GM12873 (cell line): ENCODE measurements at regions not wholly inside any gene's neighbourhood (a gene's known extent, or its start where the extent isn't known, plus 50 kb on each side); places are given as distances from the start of the nearest gene placed in this dataset.

Source experiments
- TF ChIP-seq, protein P1 (sequence below): IDR thresholded peaks from 2 replicates; pipeline ENCODE4 v1.5.1; 2012; ENCODE audit warnings: low read depth, mild to moderate bottlenecking, moderate library complexity, low read length, control low read depth; ENCODE audit not compliant: insufficient read depth; ENCODE audit errors: missing control alignments

DNA sequence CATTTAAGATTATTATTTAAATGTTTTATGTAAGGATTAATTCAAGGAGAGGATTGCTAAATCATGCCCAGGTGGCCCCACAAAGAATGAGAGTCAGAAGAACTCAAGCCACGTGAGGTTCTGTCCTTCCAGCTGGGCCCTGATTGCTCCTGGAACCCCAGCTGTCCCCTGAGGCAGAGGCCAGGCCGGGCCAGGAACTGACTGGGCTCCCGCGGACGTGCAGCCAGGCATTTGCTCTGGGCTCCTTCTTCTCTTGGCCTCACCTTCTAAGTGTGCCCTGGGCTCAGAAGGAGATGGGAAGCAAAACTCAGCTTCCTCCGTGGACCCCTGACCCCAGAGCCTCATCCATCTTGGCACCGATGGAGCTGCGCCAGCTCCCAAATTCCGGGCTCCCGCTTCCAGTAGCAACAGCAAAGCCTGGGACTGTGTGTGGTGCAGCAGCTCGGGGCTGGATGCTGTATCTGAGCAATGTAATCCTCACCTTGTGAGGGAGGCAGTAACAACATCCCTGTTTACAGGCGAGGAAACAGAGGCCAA lies 250.6 kb upstream of the PPP2R2D start:
- TF ChIP-seq, protein P1, sequence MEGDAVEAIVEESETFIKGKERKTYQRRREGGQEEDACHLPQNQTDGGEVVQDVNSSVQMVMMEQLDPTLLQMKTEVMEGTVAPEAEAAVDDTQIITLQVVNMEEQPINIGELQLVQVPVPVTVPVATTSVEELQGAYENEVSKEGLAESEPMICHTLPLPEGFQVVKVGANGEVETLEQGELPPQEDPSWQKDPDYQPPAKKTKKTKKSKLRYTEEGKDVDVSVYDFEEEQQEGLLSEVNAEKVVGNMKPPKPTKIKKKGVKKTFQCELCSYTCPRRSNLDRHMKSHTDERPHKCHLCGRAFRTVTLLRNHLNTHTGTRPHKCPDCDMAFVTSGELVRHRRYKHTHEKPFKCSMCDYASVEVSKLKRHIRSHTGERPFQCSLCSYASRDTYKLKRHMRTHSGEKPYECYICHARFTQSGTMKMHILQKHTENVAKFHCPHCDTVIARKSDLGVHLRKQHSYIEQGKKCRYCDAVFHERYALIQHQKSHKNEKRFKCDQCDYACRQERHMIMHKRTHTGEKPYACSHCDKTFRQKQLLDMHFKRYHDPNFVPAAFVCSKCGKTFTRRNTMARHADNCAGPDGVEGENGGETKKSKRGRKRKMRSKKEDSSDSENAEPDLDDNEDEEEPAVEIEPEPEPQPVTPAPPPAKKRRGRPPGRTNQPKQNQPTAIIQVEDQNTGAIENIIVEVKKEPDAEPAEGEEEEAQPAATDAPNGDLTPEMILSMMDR: no peak

DNA sequence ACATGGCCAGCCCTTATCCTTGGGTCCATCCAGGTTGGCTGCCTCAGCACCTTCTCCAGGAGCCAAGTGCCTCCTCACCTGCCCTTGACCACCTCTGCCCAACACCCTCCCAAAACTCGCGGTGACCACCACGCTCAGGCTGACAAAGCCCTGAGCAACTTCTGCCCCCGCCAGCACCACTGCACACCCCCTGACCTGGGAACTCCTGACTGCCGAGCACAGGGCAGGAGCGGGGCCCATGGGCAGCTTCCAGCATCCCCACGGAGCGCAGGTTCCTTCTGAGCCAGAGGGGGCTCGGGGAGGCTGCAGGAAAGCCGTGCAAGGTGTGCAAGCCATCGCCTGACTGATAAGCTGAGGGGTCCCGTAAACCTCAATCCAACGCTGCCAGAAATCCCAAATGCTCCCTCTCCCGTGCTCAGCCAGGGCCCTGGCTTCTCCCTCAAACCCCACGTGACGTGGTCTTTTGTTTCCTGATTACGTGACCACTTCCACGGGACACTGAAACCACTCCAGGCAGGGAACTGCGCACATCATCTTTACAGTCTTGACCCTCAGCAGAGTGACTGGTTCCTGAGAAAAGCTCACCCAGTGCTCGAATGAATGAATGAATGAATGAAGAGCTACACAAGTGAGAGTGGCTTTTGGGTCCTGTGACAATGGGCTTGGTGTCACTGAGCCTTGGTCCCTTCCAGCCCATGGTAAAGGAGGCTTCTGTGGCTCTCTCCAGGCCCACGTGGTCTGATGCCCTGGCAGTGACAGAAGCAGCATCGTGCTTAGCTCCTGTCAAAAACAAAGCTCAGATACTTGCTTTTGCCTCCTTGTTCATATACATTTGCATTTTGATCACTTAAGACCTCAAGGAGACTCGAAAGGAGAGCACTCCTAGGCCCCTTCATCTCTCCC lies 249.8 kb upstream of the PPP2R2D start:
- TF ChIP-seq, protein P1: no peak

DNA sequence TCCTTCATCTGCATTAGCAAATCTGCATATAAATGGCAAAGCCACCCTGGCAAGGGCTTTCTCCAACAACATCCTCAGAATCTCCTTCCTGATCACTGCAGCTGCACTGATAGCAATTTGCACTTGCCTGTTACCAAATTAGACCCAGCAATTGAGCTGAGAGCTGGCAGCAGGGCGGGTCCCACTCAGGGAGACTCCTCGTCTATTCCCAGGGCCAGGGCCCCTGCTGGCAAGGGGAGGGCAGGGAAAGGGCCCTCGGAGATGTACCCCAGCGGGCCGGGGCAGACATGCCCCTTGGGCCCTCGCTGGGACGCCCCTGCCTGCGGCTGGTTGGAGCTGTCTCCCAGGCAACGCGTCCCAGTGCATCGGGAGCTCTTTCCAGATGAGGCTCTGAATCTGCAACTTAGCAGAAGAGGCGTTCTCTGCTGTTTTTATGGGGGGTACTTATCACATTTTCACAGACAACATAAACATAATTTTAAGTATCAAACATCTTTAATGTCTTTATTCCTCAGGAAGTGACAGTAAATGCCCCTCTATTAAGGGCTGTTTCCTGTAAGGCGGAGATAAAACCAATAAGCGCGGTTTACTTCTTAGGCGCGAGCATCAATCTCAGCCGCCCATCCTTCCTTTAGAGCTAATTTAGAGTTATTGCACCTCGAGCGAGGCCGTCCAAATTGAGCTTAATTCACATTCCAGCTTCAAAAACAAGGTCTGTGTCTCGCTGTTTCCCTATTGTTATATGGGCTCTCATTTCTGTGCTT lies 249.0 kb upstream of the PPP2R2D start:
- TF ChIP-seq, protein P1: no peak

DNA sequence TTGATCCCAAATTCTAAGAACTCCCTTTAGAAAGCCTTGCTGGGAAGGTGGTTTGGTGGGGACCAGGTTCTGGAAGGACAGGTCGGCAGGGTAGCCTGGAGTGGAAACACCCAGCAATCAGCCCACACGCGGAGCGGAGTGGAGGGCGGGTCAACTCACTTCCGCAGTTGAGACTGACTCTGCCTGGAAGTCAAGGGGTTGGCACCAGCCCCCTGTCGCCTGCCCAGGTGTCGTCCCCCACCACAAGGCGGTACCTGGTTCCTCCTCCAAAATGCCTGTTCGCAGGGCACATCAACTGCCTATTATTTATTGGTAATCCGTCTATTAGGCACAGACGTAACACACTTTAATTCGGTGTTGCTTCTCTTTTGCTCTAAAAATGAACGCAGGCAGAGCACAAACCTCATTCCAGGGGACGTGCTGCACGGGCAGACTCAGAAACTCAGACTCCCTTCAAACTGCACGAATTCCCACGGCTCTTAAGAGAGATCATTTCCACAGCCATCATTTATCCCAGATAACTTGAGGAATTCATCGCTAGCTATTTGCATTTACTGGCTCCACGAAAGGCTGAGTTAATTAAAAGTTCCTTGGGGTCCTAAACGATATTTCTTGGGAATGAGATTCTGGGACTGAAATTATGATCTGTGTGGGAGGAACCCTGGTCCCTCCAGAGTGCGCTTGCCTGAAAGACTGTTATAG lies 248.2 kb upstream of the PPP2R2D start:
- TF ChIP-seq, protein P1: no peak

DNA sequence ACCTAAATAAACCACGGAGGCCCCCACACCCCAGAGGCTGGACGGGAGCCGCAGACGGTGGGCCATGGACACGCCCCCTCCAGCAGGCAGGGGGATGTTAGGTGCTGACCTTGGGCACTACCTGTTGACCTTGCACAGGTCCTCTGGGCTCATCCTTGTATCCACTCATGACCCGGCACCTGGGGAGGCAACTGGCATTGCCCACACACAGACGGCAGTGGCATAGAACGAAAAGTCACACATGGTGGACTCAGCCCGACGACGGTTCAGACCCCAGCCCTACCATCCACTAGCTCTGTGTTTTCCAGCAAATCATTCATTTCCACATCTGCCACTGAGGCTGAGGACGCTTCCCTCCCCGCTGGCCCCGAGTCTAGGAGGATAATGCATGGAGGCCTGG lies 247.7 kb upstream of the PPP2R2D start:
- TF ChIP-seq, protein P1: no peak

DNA sequence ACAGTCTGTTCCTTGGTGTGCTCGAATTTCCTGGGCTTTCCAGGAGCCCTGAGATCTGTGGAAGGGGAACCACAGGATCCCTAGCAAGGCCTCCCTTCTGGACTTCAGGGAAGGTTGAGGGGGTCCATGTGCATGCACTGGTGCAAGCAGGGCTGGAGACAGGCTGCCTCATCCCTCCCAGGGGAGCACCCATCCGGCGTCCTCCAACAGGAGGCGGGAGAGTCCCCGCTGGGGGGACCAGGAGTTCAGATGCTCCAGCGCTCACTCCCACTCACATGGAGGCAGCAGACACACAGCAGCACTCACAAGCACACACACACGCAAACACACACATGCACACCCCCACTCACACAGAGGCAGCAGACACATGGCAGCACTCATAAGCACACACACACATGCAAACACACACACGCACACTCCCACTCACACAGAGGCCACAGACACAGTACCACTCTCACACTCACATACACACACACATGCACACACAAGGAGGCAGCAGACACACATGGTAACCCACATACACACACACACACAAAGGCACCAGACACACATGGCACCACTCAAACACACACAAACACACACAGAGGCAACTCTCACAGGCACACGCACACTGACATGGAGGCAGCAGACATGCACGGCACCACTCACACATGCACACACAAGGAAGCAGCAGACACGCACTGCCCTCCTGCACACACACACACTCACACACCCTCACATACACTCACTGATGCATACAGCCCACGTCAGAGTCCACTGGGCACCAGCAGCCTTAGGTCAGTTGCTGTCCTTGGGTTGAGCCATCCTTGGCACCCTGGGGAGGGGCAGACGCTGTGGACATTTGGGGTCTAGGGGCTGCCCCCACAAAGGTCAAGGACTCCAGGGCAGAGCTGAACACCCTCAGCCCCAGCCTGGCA lies 247.0 kb upstream of the PPP2R2D start:
- TF ChIP-seq, protein P1: no peak
